ENCODE measurements at regions not wholly inside any gene's neighbourhood (a gene's known extent, or its start where the extent isn't known, plus 50 kb on each side); places are given as distances from the start of the nearest gene placed in this dataset.

DNA sequence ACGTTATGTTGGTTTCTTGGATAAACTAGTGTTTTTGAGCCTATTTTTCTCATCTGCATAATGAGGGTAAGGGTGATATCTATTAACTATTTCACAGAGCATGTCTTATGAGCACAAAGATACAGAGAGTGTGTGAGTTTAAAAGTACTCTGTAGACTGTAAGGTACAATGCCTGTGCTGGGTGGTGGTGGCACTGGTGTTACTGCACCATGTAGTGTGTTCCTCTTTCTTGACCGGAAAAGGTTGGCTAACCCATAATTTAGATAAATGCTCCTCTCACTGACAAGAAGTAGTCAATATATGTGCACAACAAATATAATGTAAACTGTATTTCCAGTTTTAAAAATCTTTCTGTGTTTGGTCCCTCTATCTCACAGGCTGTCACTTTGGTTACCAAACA is 116.2 kb upstream of the MMS22L start:
- no peak for TF ChIP-seq POLR2A (IDR thresholded peaks at IDR 0.05)
- TF ChIP-seq, protein P1, sequence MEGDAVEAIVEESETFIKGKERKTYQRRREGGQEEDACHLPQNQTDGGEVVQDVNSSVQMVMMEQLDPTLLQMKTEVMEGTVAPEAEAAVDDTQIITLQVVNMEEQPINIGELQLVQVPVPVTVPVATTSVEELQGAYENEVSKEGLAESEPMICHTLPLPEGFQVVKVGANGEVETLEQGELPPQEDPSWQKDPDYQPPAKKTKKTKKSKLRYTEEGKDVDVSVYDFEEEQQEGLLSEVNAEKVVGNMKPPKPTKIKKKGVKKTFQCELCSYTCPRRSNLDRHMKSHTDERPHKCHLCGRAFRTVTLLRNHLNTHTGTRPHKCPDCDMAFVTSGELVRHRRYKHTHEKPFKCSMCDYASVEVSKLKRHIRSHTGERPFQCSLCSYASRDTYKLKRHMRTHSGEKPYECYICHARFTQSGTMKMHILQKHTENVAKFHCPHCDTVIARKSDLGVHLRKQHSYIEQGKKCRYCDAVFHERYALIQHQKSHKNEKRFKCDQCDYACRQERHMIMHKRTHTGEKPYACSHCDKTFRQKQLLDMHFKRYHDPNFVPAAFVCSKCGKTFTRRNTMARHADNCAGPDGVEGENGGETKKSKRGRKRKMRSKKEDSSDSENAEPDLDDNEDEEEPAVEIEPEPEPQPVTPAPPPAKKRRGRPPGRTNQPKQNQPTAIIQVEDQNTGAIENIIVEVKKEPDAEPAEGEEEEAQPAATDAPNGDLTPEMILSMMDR (IDR thresholded peaks at IDR 0.05), result no peak
